ENCODE measurements at regions not wholly inside any gene's neighbourhood (a gene's known extent, or its start where the extent isn't known, plus 50 kb on each side); places are given as distances from the start of the nearest gene placed in this dataset.

DNA sequence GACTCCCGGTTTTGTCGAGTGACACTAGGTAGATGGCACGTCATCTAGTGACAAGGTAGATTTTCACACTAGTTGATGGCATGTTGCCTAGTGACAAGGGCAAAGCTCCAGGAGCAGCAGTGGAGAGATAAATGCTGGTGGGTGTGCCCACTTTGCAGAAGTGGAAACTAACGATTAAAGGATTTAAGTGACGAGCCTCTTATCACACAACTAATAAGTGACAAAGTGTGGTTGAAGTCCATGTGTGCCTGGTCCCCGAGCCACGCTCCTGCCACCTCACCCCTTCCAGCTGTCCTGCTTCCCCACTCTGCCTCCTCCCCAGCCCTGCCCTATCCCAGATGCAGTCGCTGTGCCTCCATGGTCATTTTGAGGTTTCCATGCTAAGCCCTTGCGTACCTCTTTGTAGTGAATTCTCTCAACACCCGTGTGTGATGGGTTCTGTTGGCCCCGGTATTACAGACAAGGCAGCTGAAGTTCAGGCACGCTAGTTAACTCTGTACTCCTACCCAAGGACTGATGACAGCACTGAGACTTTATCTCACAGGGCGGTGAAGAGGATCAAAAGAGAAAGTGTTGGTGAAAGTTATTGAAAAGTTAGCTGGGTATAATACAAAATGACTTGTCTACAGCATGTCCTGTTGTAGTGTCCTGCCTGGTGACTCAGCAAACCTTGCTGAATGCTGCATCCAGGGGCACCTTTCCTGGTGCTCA lies 113.4 kb upstream of the GLI2 start:
- Histone ChIP-seq H3K27me3 (no peaks in the 10 kb centered on the region), H3K4me3 (no peak overlapping the region), H3K4me1 (no peaks in the 10 kb centered on the region), H3K36me3 (no peaks in the 10 kb centered on the region), H3K27ac (no peak overlapping the region), H3K9me3 (no peaks in the 10 kb centered on the region)
- ATAC-seq (no peak), DNase-seq (no peak)
- TF ChIP-seq, protein P1, sequence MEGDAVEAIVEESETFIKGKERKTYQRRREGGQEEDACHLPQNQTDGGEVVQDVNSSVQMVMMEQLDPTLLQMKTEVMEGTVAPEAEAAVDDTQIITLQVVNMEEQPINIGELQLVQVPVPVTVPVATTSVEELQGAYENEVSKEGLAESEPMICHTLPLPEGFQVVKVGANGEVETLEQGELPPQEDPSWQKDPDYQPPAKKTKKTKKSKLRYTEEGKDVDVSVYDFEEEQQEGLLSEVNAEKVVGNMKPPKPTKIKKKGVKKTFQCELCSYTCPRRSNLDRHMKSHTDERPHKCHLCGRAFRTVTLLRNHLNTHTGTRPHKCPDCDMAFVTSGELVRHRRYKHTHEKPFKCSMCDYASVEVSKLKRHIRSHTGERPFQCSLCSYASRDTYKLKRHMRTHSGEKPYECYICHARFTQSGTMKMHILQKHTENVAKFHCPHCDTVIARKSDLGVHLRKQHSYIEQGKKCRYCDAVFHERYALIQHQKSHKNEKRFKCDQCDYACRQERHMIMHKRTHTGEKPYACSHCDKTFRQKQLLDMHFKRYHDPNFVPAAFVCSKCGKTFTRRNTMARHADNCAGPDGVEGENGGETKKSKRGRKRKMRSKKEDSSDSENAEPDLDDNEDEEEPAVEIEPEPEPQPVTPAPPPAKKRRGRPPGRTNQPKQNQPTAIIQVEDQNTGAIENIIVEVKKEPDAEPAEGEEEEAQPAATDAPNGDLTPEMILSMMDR (IDR thresholded peaks at IDR 0.05 in 4 of 5, conservative IDR thresholded peaks at IDR 0.05 in 1 of 5) = no peak
- no peak for TF ChIP-seq POLR2A (IDR thresholded peaks at IDR 0.05)
- intact Hi-C loops (cut with DNase I; ENCODE audit: low total_unique reads) = no loop called here
- in situ Hi-C loops (cut with MboI; ENCODE audit: low sequenced_read_pairs in 4 of 4) = no loop called here

DNA sequence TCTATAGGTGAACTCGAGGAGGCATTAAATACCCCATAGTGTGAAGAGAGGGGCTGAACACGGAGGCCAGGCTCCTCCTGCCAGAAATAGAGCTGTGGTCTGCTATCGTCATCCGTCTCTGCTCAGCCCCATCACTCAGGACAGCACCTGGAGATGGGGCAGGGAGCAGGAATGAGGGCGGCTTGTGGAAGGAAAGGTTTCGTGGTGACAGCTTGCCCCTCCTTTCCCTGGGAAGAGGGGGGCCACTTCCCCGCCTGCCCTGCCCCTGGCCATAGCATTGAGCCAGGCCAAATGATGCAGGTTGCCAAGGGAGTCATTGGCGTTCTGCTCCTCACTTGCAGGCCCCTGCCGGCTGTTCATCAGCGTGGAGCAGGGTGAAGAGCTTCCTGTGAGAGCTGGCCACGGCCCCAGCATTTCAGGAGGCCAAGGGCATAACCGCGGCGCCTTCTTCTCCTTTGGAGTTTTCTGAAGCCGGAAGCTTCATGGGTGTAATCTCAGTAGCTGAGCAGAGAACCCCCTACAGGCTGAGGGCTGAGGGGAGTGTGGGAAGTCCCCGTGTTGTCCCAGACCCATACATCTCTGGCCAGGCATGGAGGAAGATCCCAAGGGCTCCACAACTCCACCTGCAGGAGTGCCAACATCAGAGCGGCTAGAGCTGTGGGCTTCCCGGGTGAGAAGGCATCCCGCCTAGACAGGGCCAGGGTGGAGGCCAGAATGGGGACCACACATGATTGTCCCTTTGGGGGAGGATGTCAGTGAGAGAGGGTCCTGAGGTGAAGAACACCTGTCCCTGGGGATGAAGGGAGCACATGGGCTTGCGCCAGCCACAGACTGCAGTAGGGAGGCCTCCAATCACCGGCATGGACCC lies 112.5 kb upstream of the GLI2 start:
- ATAC-seq (no peak), DNase-seq (no peak)
- in situ Hi-C loops (cut with MboI; ENCODE audit: low sequenced_read_pairs in 4 of 4) = no loop called here

DNA sequence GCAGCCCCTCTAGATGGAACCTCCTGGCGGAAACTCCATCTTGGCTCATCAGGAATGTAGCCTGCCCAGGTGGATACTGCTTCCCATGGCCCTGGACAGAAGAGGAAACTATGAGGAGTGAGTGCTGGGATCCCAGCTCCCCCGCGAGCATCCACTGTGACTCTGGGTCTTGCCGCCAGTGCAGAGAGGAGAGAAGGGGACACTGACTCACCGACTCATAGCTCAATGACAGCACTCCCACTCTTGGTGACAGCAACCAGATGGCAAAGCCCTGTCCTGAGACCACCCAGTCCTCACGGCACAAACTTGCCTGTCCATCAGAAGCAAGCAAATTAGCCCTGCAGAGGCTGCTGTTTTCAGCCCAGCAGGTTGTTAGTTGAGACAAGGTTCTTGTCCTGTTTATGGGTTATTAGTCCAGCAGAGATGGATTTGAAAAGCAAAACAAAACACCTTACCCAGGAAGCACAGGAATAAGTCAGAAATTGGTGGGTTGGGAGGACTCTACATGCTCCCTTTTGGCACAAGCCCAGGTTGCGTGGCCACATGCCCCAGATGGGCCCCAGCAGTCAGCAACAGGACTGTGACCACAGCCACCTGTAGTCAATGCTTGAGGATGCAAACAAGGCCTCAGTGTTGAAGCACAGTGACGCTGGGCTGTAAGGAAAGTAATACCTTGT lies 111.5 kb upstream of the GLI2 start:
- ATAC-seq = no peak
- Histone ChIP-seq H3K36me3 (no peaks in the 10 kb centered on the region), H3K27me3 (no peaks in the 10 kb centered on the region), H3K27ac (no peak overlapping the region), H3K4me1 (no peaks in the 10 kb centered on the region), H3K4me3 (no peak overlapping the region), H3K9me3 (no peaks in the 10 kb centered on the region)
- TF ChIP-seq POLR2A (IDR thresholded peaks at IDR 0.05) = no peak
- TF ChIP-seq, protein P1 (IDR thresholded peaks at IDR 0.05 in 4 of 5, conservative IDR thresholded peaks at IDR 0.05 in 1 of 5) = no peak
- intact Hi-C loops (cut with DNase I; ENCODE audit: low total_unique reads) = no loop called here
- no peak for DNase-seq
- in situ Hi-C loops (cut with MboI; ENCODE audit: low sequenced_read_pairs in 4 of 4) = no loop called here

More for the DNA sequence above, 112.5 kb upstream of the GLI2 start:
- Histone ChIP-seq H3K4me3 (no peak overlapping the region), H3K27me3 (no peaks in the 10 kb centered on the region), H3K4me1 (no peaks in the 10 kb centered on the region), H3K27ac (no peak overlapping the region), H3K36me3 (no peaks in the 10 kb centered on the region), H3K9me3 (no peaks in the 10 kb centered on the region)
- TF ChIP-seq POLR2A (IDR thresholded peaks at IDR 0.05) = no peak
- TF ChIP-seq, protein P1 (IDR thresholded peaks at IDR 0.05 in 4 of 5, conservative IDR thresholded peaks at IDR 0.05 in 1 of 5) = no peak
- intact Hi-C loops (cut with DNase I; ENCODE audit: low total_unique reads) = no loop called here

DNA sequence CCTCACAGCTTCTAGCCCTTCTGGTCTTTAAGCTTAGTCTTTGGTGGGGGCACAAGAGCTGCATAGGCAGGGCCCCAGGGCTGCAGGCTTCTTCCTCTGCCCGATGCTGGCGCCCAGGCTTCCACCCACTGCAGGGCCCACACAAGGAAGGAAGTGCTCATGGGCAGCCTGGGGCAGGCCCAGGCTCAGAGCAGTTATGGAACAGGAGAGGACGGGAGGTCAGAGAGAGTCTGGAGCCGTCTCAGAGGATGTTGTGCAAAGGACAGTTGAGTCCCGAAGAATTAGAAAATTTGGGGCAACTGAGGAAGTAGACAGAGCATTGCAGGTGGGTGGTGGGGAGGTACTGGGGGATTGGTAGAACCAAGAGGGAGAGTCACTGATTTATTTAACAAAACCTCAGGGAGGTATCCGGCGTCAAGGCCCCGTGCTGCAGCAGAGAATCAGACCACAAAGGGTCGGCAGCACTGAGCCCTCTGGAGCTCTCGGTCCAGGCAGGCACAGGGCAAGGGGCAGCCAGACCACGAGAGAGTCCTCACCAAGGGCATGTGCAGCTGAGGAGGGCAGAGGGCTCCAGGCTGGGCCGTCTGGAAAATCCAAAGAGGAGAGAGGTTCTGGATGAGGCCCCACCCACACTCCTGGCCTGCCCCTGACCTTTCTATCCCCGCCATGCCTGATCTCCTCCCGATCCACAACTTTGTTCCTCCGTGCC lies 110.8 kb upstream of the GLI2 start:
- Histone ChIP-seq H3K36me3 (no peaks in the 10 kb centered on the region), H3K9me3 (no peaks in the 10 kb centered on the region), H3K4me3 (no peak overlapping the region), H3K4me1 (no peaks in the 10 kb centered on the region), H3K27ac (no peak overlapping the region), H3K27me3 (no peaks in the 10 kb centered on the region)
- no peak for ATAC-seq
- TF ChIP-seq, protein P1 (IDR thresholded peaks at IDR 0.05 in 4 of 5, conservative IDR thresholded peaks at IDR 0.05 in 1 of 5) = no peak
- TF ChIP-seq POLR2A (IDR thresholded peaks at IDR 0.05) = no peak
- in situ Hi-C loops (cut with MboI; ENCODE audit: low sequenced_read_pairs in 4 of 4) (no loop called here), intact Hi-C loops (cut with DNase I; ENCODE audit: low total_unique reads) (no loop called here)
- no peak for DNase-seq
